HG03342 (cell line): ENCODE measurements at regions not wholly inside any gene's neighbourhood (a gene's known extent, or its start where the extent isn't known, plus 50 kb on each side); places are given as distances from the start of the nearest gene placed in this dataset.
"Not testable (repeated sequence)": the region's sequence is repeated elsewhere in the genome, so short reads cannot be mapped to it uniquely, and the experiment has no call there.

Experiments
- ATAC-seq: cut with Tn5 transposase; IDR thresholded peaks from one replicate; pipeline ENCODE4 v1.9.1; 2021; ENCODE audit warnings: mild to moderate bottlenecking, moderate library complexity; ENCODE audit not compliant: unreplicated experiment

GRCh38 chr2:198270157-198270556 lies 465.8 kb downstream of the PLCL1 start:
- ATAC-seq, result not testable (repeated sequence)

- no peak for ATAC-seq
Measured at GRCh38 chr2:198268519-198268918, 464.1 kb downstream of the PLCL1 start.

- ATAC-seq, result no peak
Measured at GRCh38 chr2:198259496-198259895, 455.1 kb downstream of the PLCL1 start.

GRCh38 chr2:198254536-198255090 lies 450.2 kb downstream of the PLCL1 start:
- ATAC-seq, result no peak

GRCh38 chr2:198253995-198254394 lies 449.6 kb downstream of the PLCL1 start:
- no peak for ATAC-seq

GRCh38 chr2:198252472-198252871 lies 448.1 kb downstream of the PLCL1 start:
- no peak for ATAC-seq

- ATAC-seq, result no peak
Measured at GRCh38 chr2:198242093-198242492, 437.7 kb downstream of the PLCL1 start.

GRCh38 chr2:198238429-198238828 lies 434.0 kb downstream of the PLCL1 start:
- ATAC-seq, result no peak

GRCh38 chr2:198236338-198236737 lies 431.9 kb downstream of the PLCL1 start:
- ATAC-seq, result no peak

- ATAC-seq, result no peak
Measured at GRCh38 chr2:198232281-198232680, 427.9 kb downstream of the PLCL1 start.

- no peak for ATAC-seq
Measured at GRCh38 chr2:198231562-198231961, 427.2 kb downstream of the PLCL1 start.

- ATAC-seq, result no peak
Measured at GRCh38 chr2:198220763-198221610, 416.6 kb downstream of the PLCL1 start.

- ATAC-seq, result no peak
Measured at GRCh38 chr2:198219292-198219691, 414.9 kb downstream of the PLCL1 start.

- no peak for ATAC-seq
Measured at GRCh38 chr2:198214114-198214596, 409.8 kb downstream of the PLCL1 start.

GRCh38 chr2:198213253-198213652 lies 408.9 kb downstream of the PLCL1 start:
- no peak for ATAC-seq

- ATAC-seq, result no peak
Measured at GRCh38 chr2:198211706-198212105, 407.3 kb downstream of the PLCL1 start.

GRCh38 chr2:198203336-198204069 lies 399.1 kb downstream of the PLCL1 start:
- no peak for ATAC-seq
